DMS79 (cell line): ENCODE measurements at regions not wholly inside any gene's neighbourhood (a gene's known extent, or its start where the extent isn't known, plus 50 kb on each side); places are given as distances from the start of the nearest gene placed in this dataset.

Experiments used
- DNase-seq: peaks from one replicate; lab custom pipeline; 2025; lab: John Stamatoyannopoulos, UW

DNA sequence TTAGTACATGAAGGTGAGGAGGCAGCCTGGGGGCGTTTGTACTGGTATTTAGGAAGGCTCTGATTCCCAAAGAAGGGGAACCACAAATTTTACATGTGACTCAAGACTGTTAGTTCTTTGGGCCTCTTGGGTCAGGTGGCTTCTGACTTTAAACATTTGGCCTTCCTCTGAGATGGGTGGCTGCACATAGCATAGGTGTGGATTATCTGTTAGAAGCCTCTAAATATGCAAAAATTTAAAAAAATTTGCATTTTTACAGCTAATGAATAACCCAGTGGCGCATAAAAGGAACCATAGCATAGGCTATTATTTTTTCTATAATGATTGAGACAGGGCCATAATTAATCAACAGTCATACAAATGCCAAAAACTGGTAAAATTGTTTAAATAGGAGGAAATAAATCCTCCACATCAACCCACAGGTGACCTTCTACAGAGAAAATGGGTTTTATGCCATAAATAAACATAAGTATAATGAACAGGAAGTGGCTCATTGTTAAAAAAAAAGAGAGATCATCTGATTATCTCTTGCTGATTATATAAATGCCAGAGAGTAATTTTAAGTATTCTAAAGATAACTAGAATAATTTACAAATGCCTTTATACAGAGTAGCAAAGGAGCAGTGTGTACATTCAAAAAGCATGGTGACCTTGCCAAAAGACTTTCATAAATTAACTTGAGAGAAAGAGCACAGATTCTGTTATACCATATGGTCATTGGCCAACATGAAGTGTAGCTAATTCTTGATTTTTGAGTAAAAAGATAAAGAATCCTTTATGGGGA is 284.2 kb upstream of the ATP2B1 start:
- no peak for DNase-seq

DNA sequence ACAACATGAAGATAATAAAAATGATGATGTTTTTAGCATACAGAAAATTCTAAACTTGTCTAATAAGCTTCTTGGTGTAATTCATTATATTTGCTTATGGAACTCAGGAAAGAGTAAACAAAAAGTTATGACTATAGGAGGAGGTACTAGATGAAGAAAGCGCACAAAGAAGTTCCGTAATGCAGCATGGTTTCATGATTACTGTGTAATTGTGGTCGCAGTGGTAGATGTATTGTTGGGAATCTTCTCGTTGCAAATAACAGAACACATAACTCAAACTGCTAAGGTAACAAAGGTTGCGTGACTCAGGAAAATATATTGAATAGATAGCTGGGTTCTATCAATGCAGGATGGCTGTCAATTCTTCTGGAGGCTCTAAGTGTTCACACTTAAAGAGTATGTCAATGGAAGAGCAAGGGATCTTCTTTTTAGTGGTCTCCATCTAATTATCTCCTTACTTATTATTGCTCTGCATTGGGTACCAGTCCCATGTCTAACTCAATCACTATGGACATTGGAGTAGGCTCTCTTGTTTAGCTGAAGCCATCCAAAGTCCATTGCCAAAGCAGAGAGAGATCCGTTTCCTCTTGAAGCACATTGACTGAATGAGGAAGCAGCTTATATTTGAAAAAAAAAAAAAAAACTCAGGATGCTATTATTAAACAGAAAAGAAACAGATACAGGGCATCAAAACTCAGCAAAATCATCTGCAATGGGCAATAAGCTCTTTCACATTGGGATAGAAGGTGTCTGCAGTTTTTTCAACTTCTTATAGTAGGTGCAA is 283.4 kb upstream of the ATP2B1 start:
- no peak for DNase-seq

DNA sequence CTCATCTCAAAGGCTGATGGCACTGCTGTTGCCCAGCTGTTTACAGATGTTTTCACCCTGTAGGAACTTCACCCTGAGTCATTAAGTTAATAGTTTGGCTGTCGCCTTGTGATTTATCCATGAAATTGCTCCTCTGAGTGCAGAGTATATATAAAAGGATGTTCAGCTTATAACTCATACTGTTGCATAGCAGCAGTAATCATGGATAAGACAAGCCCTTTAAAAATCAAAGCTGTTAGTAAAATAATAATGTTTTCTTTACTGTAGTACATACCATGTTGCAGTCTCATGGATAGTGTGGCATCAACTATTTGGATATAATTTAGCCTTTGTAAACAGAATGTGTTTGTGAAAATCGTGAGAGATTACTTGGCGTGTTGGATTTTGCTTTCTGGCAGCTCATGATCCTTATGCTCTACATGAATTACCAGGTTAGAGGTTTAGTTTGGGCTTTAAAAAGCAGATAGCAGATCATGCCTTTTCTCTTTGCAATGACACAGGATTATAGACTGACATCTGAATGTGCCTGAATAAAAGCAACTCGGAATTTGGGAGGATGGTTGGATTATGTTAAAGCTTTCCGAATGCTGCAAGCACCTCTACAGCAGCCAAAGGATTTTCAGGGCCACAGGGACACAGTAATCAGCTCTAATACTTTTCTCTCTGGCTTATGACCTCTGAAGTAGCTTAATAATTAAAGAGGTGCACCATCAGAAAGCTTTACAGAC is 279.7 kb upstream of the ATP2B1 start:
- DNase-seq = no peak

DNA sequence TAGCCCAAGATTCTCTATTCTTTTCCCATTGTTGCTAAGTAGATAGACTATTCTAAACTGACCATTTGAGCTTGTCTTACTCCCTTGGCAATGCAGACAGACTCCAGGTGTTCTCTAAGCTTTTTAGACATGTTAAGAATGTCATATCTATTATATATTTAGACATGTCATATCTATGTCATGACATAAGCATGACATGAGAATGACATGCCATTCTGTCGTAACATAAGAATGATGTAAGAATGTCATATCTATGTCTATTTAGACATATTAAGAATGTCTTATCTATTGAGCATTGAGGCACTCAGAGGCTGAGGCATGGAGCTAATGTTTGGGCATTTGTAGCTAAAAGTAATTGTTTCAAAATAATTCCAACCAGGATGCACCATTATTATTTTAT is 277.3 kb upstream of the ATP2B1 start:
- no peak for DNase-seq

DNA sequence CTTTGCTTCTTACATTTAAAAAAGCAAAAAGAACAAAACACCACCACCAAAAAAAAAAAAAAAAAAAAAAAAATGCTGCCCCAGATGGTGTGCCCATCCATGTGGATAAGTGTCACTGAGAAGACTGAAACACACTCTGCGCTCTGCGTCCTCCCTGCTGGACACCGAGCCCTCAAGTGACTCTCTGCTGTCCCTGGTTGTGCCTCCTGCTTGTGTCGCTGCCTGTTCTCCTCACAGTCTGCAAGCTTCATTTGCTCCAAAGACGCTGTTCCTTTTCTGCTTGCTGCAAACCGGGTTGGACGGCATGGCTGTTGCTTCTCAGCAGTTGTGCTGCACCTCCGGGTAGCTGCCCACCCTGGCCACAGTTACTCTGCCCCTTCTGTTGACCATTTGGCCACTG is 276.2 kb upstream of the ATP2B1 start:
- no peak for DNase-seq

DNA sequence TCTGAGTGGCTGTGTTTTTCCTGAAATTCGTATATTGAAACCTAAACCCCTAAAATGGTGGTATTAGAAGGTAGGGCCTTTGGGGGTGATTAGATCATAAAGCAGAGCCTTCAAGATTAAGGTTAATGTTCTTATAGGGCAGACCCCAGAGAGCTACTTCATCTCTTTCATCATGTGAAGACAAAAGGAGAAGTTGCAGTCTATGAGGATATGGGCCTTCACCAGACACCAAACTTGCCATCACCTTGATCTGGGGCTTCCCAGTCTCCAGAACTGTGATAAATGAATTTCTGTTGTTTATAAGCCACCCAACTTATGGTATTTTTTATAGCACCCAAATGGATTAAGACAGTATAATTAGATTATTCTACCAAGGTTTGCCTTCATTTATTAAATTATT is 275.0 kb upstream of the ATP2B1 start:
- no peak for DNase-seq

DNA sequence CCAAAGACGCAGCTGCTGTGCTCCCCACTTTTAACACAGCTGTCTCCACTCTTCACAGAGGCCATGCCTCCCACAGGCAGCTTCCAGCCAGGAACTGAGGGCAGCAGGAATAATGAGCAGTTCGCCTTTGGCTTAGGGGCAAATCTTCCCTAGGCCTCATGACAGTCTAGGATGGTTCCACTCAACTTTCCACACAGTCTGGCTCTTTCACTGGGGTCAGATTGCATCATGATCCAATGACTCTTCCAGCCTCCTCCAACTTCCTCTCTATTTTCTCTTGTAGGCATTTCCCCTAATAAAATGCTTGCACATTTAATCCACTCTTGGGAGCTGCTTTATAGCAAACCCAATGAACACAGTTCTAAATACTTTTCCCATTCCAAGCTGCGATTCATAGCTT is 271.6 kb upstream of the ATP2B1 start:
- no peak for DNase-seq

DNA sequence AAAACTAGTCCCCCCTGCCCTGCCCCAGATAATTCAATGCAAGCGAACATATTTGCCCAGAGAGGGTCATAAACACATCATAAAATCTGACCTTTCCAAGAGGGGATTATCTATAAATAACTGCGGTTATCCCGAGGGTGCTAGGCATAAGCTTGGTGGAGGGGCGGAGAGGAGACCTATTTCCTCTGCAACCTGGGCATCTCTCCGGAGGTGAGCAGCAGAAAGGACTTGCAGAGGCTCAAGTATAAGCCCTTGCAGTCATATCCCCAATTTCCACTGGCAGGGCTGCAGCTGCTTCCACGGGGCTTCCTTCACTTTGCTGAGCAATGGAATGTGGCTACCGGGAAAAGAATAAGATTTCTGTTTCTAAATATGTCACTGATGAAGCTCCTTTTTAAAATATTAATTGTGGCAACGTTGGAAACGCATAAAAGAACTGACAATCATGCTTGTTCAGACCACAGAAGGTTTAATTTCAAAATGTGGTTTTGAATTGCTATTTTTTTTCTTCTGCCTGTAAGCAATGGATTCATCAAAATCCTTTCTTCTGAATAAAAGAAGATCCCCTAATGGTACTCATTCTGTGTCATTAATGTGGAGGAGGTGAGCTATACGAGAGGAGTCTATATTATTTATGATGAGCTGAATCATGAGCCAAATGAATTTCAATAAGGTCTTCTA is 268.9 kb upstream of the ATP2B1 start:
- no peak for DNase-seq

DNA sequence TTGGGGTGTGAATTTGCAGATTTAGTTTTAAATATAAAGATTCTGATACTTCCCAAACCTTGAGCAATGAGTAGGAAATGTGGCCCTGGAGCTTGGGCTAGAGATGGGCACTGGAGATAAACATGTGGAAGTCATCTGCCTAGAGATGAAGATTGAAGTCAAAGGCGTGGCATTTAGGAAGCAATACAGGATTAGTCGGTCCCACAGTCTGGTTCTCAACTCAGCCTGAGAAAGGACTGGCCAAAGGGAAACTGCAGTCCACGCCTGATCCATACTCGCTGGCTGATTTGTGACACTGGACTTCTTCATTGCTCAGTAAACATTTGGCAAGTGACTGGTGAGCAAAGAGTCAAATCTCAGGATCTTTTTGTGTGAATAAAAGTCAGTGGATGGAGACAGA is 268.2 kb upstream of the ATP2B1 start:
- DNase-seq = no peak

DNA sequence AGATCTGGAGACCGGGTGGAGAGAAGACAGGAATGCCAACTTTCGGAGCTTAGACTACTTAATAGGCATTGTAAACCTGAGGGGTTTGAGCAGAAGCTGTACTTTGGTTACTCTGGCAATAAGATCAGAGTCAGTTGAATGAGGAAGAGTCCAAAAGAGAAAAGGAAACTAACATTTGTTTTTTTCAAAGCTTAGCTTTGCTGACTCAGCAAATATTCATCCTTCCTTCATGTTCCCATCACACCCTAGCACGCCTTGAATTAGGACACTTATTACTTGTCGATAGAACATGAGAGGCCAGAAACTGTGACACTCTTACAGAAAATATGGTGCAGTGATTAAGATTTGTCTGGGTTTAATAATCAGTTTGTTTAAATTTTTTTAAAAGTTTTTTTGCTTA is 266.9 kb upstream of the ATP2B1 start:
- no peak for DNase-seq

DNA sequence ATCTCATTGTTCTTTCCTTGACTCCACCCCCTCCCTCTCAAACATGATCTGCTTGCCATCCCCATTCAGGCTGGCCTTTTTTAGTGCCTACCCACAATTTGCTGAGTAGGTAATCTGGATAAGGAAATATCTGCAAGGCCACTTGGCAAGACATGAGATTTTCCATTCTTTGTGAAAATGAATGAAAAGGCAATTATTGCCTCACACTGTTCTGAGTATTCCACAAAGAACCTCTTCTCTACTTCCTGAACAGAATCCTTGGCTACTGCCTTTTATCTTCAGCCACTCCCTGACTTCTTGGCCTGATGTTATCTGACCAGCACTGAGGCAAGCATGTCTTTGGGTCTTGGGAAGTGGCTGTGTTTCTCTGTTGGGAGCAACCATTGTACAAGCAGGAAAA is 263.2 kb upstream of the ATP2B1 start:
- DNase-seq = no peak

DNA sequence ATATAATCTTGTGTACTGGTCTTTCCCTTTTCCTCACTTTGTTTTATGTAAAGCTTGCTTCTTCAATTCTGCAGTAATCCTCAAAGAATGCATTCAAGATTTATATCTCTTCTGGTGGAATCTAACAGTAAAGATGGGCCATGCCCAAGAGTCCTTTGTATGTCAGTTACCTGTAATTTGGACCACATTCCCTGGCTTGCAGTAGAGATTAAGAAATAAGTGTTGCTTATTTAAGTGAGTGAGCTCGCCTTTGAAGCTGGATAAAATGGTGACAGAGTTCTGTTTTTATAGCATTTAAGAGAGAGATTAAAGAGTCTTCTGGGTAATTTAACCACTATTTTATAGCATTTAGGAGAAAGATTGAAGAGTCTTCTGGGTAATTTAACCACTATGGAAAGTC is 262.1 kb upstream of the ATP2B1 start:
- DNase-seq = no peak

DNA sequence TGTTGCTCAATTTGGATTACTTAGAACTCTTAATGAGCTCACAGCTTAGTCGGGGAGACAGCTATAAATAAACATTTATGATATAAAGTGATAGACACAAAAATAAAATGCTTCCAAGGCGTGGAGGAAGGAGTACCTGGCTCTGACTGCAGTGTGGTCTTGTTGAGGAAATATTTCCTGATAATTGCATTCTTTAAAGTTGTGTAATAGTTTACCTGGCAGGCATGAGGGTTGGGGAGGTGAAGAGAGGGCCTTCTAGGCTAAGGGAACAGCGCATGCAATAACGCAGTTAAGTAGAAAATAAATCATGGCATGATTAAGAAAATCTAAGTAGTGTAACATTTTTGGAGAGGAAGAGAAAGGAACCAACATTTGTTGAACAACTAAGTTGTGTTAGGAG is 260.5 kb upstream of the ATP2B1 start:
- no peak for DNase-seq

DNA sequence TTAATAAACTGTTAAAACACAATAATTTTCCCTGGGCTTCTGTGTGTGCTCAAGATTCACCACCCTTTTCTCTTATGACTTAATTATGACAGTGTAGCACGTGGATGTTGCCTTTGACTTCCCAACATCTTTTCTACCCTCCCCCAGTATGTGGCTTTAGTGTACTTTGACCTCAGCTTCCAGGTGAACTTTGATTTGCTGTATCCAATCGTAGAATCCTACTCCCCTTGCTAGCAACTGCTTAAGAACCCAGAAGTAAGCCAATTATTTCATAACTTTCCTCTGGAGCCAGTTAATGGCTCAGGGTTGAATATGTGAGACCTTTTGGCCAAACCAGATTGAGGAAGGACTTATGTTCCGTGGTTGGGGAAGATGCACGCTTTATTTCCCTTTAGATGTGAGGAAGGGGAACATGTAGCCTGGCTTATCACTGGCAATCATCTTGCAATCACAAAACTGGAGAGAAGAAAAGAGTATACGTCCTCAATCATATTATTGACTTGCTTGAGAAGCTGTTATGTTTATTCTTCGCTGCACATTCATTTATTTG is 259.6 kb upstream of the ATP2B1 start:
- DNase-seq = no peak

DNA sequence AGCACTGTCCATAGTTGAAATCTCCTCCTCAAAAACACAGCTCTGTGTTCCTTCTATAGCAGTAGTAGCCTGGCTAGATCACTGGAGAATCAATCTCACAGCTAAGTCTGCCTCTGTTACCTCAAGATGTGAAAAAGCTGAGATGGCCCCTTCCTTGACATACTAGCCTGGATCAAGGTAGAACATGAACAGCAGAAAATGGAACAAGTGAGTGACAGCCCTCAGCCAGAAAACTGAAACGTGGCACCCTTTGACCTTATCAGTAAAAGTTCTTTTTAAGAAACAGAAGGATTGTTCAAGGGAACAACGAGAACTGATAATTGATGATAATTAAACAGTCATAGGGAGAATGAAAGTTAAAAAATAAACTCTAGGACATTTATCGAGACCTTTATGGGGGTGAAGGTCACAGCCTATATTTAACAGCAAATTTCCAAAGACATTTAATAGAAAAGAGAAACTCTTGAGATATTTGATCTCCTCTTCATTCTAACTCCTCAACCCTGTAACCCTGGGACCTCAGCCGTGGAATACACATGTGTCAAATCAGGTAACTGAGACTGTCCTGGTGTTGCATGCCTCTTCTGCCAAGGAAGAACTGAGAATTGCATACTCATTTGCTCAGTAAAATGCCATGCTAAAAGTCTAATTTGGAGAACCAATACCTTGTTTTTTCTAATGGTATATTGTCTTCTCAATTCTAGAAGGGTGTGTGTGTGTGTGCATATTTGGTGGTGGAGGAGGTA is 258.0 kb upstream of the ATP2B1 start:
- no peak for DNase-seq

DNA sequence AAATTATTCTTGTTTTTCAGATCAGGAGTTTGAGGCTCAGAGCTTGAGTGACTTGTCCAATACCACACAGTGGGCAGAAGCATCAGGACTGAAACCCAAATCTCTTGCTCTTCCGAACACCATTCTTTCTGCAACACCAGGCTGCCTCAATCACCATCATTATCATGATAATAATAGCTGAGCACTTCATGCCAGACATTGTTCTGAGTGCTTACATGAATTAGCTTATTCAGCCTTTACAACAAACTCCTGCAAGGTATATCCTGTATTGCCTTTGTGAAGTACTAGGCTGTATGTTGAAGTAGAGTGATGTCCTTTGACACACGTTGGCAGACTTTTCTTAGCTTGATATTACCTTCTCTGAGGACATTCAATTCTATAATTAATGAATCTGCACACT is 257.4 kb upstream of the ATP2B1 start:
- no peak for DNase-seq

DNA sequence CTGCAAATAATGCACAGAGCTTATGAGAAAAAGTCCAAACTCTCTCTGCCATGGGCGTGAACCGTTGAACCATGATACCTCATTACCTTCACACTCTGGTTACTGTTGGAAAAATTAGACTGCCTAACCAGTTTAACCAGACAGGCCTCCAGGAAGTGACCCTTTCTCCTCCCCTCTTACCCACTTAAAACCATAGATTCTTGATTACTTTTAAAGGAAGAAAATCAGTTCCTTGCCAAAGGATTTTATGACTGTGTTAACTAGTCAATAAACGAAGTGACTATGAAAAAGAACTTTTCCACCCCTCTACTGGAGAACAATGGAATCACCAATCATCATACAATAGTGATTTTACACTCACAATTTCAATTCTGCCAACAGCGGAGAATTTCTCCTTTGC is 254.0 kb upstream of the ATP2B1 start:
- DNase-seq = no peak

DNA sequence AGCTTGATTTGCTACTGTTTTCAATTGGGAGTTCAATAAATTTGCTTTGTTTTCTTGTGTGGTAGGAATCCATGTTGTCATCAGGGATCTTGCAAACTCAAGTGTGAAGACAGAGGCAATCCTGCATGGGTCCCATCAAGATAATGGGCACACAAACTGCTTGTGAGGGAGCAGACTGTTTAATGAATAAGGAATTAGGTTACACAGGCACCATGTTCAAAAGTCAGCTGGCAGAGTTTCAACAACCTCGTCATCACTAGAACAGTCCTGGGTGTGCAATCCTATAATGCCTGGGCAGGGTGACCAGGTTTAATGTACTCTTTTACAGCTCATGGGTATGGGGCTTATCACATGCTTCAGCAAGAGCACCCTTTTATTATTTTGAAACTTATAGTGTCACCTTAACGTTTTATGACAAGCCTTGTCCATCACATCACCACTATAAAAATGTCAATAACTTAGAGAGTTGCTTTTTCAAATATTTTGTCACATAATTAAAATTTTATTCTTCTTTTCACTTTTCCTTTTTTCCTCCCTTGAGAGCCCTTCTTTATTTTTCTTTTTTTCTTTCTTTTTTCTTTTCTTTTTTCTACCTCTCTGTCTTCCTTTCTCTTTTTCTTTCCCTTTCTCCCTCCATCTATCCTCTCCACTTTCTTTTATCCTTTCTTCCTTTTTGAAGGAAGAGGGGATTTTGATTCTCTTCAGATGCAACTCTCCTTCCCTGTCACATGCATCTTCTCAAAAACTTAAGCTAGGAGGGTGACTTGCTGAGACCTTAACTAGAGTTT is 252.2 kb upstream of the ATP2B1 start:
- no peak for DNase-seq

DNA sequence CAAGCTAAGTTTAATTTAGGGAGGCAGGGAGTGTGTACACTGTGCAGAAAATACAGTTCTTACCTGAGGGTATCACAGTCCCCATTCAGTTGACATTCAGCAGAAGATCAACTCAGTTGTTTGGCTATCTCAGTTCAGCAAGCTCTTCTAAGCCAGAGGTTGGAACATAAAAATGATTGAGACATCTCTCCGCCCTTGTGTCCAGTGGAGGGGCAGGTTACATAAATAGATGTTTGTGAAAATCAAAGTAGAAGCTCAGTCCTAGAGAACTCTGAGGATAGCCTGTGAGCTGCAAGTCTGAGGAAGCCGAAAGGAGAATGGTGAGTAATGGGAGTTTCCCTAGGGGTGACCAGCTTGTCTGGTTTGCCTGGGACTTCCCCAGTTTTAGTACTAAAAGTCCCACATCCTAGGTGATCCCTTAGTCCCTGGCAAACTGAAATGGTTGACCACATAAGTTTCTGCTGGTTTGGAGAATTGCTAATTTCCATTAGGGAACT is 251.4 kb upstream of the ATP2B1 start:
- DNase-seq = no peak

DNA sequence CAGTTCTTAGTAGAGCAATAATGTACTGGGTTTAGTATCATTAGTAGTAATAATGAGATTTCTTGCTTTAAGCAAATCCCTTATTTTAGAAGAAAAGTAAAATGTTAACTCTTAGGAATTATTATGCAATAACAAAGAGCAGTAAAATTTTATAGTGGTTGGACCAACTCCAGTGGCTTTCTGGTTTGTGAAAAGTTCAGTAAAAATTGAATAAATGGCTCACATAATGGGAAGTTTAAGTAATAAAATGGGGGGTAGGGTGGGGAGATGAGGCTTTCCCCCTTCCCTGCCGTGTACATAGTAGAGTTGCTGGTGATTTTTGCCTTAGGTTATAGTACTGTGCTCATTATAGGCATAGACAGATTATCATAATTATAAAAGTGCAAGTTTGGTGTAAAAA is 250.5 kb upstream of the ATP2B1 start:
- DNase-seq = no peak
